ENCODE measurements at regions not wholly inside any gene's neighbourhood (a gene's known extent, or its start where the extent isn't known, plus 50 kb on each side); places are given as distances from the start of the nearest gene placed in this dataset.

- no peak overlapping the region for H3K27ac ChIP-seq
- DNase-seq: no peak
- no peaks in the 10 kb centered on the region for H3K9me3 ChIP-seq
- H3K27me3 ChIP-seq: no peaks in the 10 kb centered on the region
- TF ChIP-seq CTCF (IDR thresholded peaks at IDR 0.05) (no peak), POLR2A (IDR thresholded peaks at IDR 0.05) (no peak)
- no peaks in the 10 kb centered on the region for H3K4me1 ChIP-seq
- no peak overlapping the region for H3K4me3 ChIP-seq
- no peaks in the 10 kb centered on the region for H3K36me3 ChIP-seq
Observed at GRCh38 chr5:141743866-141744272, 61.8 kb upstream of the ARAP3 start.

- Histone ChIP-seq H3K9me3 (no peaks in the 10 kb centered on the region), H3K36me3 (no peaks in the 10 kb centered on the region), H3K4me3 (no peak overlapping the region), H3K27ac (no peak overlapping the region), H3K4me1 (no peaks in the 10 kb centered on the region), H3K27me3 (no peaks in the 10 kb centered on the region)
- TF ChIP-seq CTCF (IDR thresholded peaks at IDR 0.05) (no peak), POLR2A (IDR thresholded peaks at IDR 0.05) (no peak)
- DNase-seq: no peak
Observed at GRCh38 chr5:141742866-141743851, 61.1 kb upstream of the ARAP3 start.

GRCh38 chr5:141742144-141742543, 60.1 kb upstream of the ARAP3 start:
- TF ChIP-seq POLR2A (IDR thresholded peaks at IDR 0.05) (no peak), CTCF (IDR thresholded peaks at IDR 0.05) (no peak)
- no peaks in the 10 kb centered on the region for H3K9me3 ChIP-seq
- H3K4me1 ChIP-seq: no peaks in the 10 kb centered on the region
- H3K4me3 ChIP-seq: no peak overlapping the region
- H3K27ac ChIP-seq: no peak overlapping the region
- H3K36me3 ChIP-seq: no peaks in the 10 kb centered on the region
- H3K27me3 ChIP-seq: no peaks in the 10 kb centered on the region
- no peak for DNase-seq

- H3K9me3 ChIP-seq: no peaks in the 10 kb centered on the region
- H3K4me3 ChIP-seq: no peak overlapping the region
- DNase-seq: no peak
- H3K36me3 ChIP-seq: no peaks in the 10 kb centered on the region
- H3K27me3 ChIP-seq: no peaks in the 10 kb centered on the region
- no peak overlapping the region for H3K27ac ChIP-seq
- no peaks in the 10 kb centered on the region for H3K4me1 ChIP-seq
- no peak for TF ChIP-seq CTCF (IDR thresholded peaks at IDR 0.05)
- TF ChIP-seq POLR2A (IDR thresholded peaks at IDR 0.05): no peak
Observed at GRCh38 chr5:141740885-141741284, 58.9 kb upstream of the ARAP3 start.

- no peak overlapping the region for H3K27ac ChIP-seq
- no peaks in the 10 kb centered on the region for H3K27me3 ChIP-seq
Observed at GRCh38 chr5:141737535-141737934, 55.5 kb upstream of the ARAP3 start.

More at GRCh38 chr5:141737535-141737934, 55.5 kb upstream of the ARAP3 start:
- DNase-seq: no peak
- Histone ChIP-seq H3K36me3 (no peaks in the 10 kb centered on the region), H3K4me1 (no peaks in the 10 kb centered on the region), H3K9me3 (no peaks in the 10 kb centered on the region), H3K4me3 (no peak overlapping the region)
- TF ChIP-seq POLR2A (IDR thresholded peaks at IDR 0.05) (no peak), CTCF (IDR thresholded peaks at IDR 0.05) (no peak)
